Bronchial epithelial cell (primary cell): ENCODE measurements at regions not wholly inside any gene's neighbourhood (a gene's known extent, or its start where the extent isn't known, plus 50 kb on each side); places are given as distances from the start of the nearest gene placed in this dataset.

Source experiments
- DNase-seq: peaks from one replicate; pipeline ENCODE4 v3.0.0-alpha.2; 2010; ENCODE audit warnings: low read depth
- FAIRE-seq: peaks from 2 replicates; lab custom pipeline; 2011; peaks lifted over from hg19 to GRCh38; lab: Jason Lieb, UNC
- H3K27me3 ChIP-seq: 2 replicates; pipeline ENCODE4 v1.5.1; 2011; ENCODE audit warnings: low read length; ENCODE audit not compliant: control insufficient read depth, insufficient read depth
- H3K36me3 ChIP-seq: 2 replicates; pipeline ENCODE4 v1.5.1; 2011; ENCODE audit warnings: low read length; ENCODE audit not compliant: control insufficient read depth, insufficient read depth
- H3K4me3 ChIP-seq: 2 replicates; pipeline ENCODE4 v1.5.1; 2011; ENCODE audit warnings: mild to moderate bottlenecking, low read depth, low read length, control low read depth
- TF ChIP-seq, protein P1 (sequence below): IDR thresholded peaks from 2 replicates; pipeline ENCODE4 v1.5.1; 2011; ENCODE audit warnings: mild to moderate bottlenecking, moderate library complexity, low read length, control low read depth, inconsistent platforms; ENCODE audit not compliant: insufficient read depth, severe bottlenecking

DNA sequence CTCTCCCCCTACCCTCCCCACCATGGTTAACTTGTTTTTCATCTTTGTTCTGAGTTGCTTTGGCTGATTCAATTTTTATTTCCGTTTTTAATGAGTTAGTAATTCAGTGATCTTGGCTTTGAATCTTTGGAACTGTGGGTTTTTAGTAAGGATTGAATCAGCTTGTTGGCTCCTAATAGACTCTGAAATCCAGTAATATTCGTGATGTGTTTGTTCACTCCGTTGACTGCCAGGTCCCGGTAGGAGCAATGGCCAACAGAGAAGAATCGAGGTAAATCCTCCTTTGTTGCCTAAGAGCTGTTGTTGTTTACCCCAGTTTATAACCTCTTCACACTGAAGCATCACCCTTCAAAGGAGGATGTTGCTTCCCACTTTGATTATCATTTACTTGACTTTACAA is 92.7 kb downstream of the PCSK1 start:
- FAIRE-seq, result no peak

DNA sequence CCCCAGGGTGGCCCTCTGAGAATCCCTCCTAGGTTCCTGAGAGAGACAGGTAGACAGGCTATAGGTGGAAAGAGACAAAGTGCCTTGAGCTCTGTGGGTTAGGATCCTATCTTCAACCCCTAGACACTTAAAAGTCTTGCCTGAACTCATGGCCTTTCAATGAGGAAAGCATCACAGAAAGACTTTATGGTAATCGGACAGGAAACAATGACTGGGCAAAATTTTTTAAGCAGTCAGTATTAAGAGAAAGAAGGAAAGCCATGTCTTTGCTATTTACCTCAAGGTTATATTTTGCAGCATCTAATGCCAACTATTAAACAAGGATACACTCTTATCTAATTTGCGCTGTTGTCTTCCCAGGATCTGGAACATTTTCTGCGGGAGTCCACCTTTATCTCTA is 93.2 kb downstream of the PCSK1 start:
- no peak for FAIRE-seq

More for the DNA sequence above, 92.7 kb downstream of the PCSK1 start:
- H3K36me3 ChIP-seq, result no peaks in the 10 kb centered on the region
- DNase-seq, result no peak
- TF ChIP-seq, protein P1, sequence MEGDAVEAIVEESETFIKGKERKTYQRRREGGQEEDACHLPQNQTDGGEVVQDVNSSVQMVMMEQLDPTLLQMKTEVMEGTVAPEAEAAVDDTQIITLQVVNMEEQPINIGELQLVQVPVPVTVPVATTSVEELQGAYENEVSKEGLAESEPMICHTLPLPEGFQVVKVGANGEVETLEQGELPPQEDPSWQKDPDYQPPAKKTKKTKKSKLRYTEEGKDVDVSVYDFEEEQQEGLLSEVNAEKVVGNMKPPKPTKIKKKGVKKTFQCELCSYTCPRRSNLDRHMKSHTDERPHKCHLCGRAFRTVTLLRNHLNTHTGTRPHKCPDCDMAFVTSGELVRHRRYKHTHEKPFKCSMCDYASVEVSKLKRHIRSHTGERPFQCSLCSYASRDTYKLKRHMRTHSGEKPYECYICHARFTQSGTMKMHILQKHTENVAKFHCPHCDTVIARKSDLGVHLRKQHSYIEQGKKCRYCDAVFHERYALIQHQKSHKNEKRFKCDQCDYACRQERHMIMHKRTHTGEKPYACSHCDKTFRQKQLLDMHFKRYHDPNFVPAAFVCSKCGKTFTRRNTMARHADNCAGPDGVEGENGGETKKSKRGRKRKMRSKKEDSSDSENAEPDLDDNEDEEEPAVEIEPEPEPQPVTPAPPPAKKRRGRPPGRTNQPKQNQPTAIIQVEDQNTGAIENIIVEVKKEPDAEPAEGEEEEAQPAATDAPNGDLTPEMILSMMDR, result no peak
- no peaks in the 10 kb centered on the region for H3K27me3 ChIP-seq
- H3K4me3 ChIP-seq, result no peak overlapping the region

GRCh38 chr5:96338624-96339415 is 94.2 kb downstream of the PCSK1 start:
- no peak for FAIRE-seq
- DNase-seq, result no peak

More for the DNA sequence above, 93.2 kb downstream of the PCSK1 start:
- no peak for DNase-seq
- TF ChIP-seq, protein P1, result no peak
- Histone ChIP-seq H3K27me3 (no peaks in the 10 kb centered on the region), H3K4me3 (no peak overlapping the region), H3K36me3 (no peaks in the 10 kb centered on the region)

DNA sequence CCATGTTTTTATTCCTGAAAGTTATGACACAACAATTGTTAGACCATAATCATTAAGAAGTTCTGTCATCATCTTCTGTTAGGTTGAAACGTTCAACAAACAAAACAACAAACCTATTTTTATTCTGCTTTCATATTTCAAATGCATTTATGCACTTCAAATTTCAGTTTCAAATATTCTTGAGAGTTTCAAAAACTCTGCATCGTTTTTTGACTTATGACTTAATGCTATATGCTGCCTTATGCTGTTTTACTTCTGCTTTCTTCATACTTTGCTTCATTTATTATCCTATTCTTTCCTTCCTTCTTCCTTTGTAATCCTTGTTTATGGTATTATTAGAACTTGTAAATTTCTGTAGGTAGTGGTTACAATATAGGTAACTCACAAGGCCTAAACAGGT is 95.0 kb downstream of the PCSK1 start:
- FAIRE-seq (no peak), DNase-seq (no peak)
- TF ChIP-seq, protein P1, result no peak
- Histone ChIP-seq H3K27me3 (no peaks in the 10 kb centered on the region), H3K36me3 (no peaks in the 10 kb centered on the region), H3K4me3 (no peak overlapping the region)

More at GRCh38 chr5:96338624-96339415, 94.2 kb downstream of the PCSK1 start:
- TF ChIP-seq, protein P1, result no peak
- H3K27me3 ChIP-seq, result no peaks in the 10 kb centered on the region
- H3K4me3 ChIP-seq, result no peak overlapping the region
- H3K36me3 ChIP-seq, result no peaks in the 10 kb centered on the region

- FAIRE-seq (no peak), DNase-seq (no peak)
- TF ChIP-seq, protein P1, result no peak
- no peaks in the 10 kb centered on the region for H3K36me3 ChIP-seq
- H3K4me3 ChIP-seq, result no peak overlapping the region
- H3K27me3 ChIP-seq, result no peaks in the 10 kb centered on the region
Measured at GRCh38 chr5:96337048-96337781, 95.8 kb downstream of the PCSK1 start.
